Activated CD4-positive, CD25-positive, alpha-beta regulatory T cell (primary cell): ENCODE measurements at regions not wholly inside any gene's neighbourhood (a gene's known extent, or its start where the extent isn't known, plus 50 kb on each side); places are given as distances from the start of the nearest gene placed in this dataset.
"Not testable (repeated sequence)": the region's sequence is repeated elsewhere in the genome, so short reads cannot be mapped to it uniquely, and the experiment has no call there.

Source experiments
- DNase-seq, 4 experiments: peaks; one replicate each; lab custom pipeline; 2025; lab: John Stamatoyannopoulos, UW

GRCh38 chr1:235059221-235059620 lies 69.4 kb downstream of the TOMM20 start:
- no peak for DNase-seq

GRCh38 chr1:235058695-235059094 lies 69.9 kb downstream of the TOMM20 start:
- DNase-seq = no peak

- no peak for DNase-seq
Measured at GRCh38 chr1:235057385-235058306, 71.0 kb downstream of the TOMM20 start.

- no peak for DNase-seq
Measured at GRCh38 chr1:235056937-235057336, 71.7 kb downstream of the TOMM20 start.

- DNase-seq = no peak
Measured at GRCh38 chr1:235054936-235055335, 73.7 kb downstream of the TOMM20 start.

GRCh38 chr1:235054466-235054865 lies 74.2 kb downstream of the TOMM20 start:
- no peak for DNase-seq

GRCh38 chr1:235052067-235053008 lies 76.3 kb downstream of the TOMM20 start:
- no peak for DNase-seq

GRCh38 chr1:235051521-235051920 lies 77.1 kb downstream of the TOMM20 start:
- DNase-seq = no peak

GRCh38 chr1:235050911-235051360 lies 77.7 kb downstream of the TOMM20 start:
- no peak for DNase-seq

GRCh38 chr1:235049716-235050378 lies 78.8 kb downstream of the TOMM20 start:
- not testable (repeated sequence) for DNase-seq

GRCh38 chr1:235049217-235049616 lies 79.4 kb downstream of the TOMM20 start:
- DNase-seq = no peak

- DNase-seq = no peak
Measured at GRCh38 chr1:235047331-235047871, 81.2 kb downstream of the TOMM20 start.

- no peak for DNase-seq
Measured at GRCh38 chr1:235045921-235046601, 82.6 kb downstream of the TOMM20 start.

GRCh38 chr1:235045034-235045690 lies 83.5 kb downstream of the TOMM20 start:
- DNase-seq = no peak

GRCh38 chr1:235043234-235043633 lies 85.4 kb downstream of the TOMM20 start:
- no peak for DNase-seq

- no peak for DNase-seq
Measured at GRCh38 chr1:235038701-235039100, 89.9 kb downstream of the TOMM20 start.

- no peak for DNase-seq
Measured at GRCh38 chr1:235035928-235036327, 92.7 kb downstream of the TOMM20 start.

GRCh38 chr1:235030919-235031596 lies 97.6 kb downstream of the TOMM20 start:
- DNase-seq = no peak

GRCh38 chr1:235027862-235028250 lies 100.8 kb downstream of the TOMM20 start:
- no peak for DNase-seq
